ENCODE measurements at regions not wholly inside any gene's neighbourhood (a gene's known extent, or its start where the extent isn't known, plus 50 kb on each side); places are given as distances from the start of the nearest gene placed in this dataset.

DNA sequence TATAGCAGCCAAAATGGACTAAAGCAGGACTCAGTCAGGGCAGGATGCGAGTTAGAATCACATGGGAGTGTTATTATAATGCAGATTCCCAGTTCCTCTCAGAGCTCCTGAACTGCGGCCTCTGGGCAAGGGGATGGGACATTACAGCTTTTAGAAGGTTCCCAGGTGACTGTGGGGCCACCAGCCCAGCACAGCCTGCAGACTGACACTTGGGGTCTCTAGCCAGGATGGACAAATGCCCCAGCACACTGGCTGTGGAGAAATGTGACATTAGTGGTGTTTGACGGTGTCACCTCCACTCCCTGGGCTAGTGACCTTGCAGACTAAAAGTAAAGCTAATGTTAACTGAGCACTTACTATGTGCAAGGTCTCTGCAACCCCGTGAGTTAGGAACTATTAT lies 238.0 kb upstream of the HS6ST1 start:
- Histone ChIP-seq H3K4me1 (no peaks in the 10 kb centered on the region), H3K4me3 (replicated peaks in 1 of 3) (no peak overlapping the region), H3K27ac (no peak overlapping the region), H3K36me3 (no peaks in the 10 kb centered on the region), H3K27me3 (no peaks in the 10 kb centered on the region), H3K9me3 (no peaks in the 10 kb centered on the region)
- TF ChIP-seq POLR2A (IDR thresholded peaks at IDR 0.05) (no peak), CTCF (IDR thresholded peaks at IDR 0.05) (no peak)
- no peak for DNase-seq
- intact Hi-C loops (cut with DNase I) = no loop called here
- WGBS, 2 donors = 93 to 96% methylated on average over 4 of the region's 4 CpGs

GRCh38 chr2:128557069-128557468 lies 238.4 kb upstream of the HS6ST1 start:
- intact Hi-C loops (cut with DNase I) = no loop called here

DNA sequence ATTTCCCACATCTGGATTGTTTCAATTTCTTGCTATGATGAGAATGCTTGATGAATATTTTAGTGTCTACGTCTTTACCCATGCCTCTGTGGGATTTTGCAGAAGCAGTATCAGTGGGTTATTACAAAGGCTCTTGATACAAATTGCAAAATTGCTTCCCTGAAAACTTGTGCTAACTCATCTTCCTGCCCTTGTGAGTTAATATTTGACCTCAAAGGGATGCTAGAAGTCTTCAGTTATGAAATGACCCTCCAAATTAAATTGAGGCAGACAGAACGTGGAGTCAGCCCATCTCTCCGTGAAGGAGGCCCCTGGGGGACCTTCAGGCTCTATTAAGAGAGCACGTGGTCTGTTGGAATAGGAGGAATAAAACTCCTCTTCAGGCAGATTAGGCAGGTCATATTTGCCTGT lies 239.2 kb upstream of the HS6ST1 start:
- peaks cover 2% of the 10 kb centered on the region in 2 donors for H3K4me1 ChIP-seq
- H3K9me3 ChIP-seq = no peaks in the 10 kb centered on the region
- no peak for DNase-seq
- H3K27me3 ChIP-seq = no peaks in the 10 kb centered on the region
- 65 to 67% methylated on average over 4 of the region's 4 CpGs for WGBS, 2 donors
- H3K4me3 ChIP-seq (replicated peaks in 1 of 3) = no peak overlapping the region
- H3K36me3 ChIP-seq = no peaks in the 10 kb centered on the region
- H3K27ac ChIP-seq = no peak overlapping the region
- no peak for TF ChIP-seq CTCF (IDR thresholded peaks at IDR 0.05)
- TF ChIP-seq POLR2A (IDR thresholded peaks at IDR 0.05) = no peak
- intact Hi-C loops (cut with DNase I) = no loop called here

More at GRCh38 chr2:128557069-128557468, 238.4 kb upstream of the HS6ST1 start:
- no peaks in the 10 kb centered on the region for H3K36me3 ChIP-seq
- TF ChIP-seq POLR2A (IDR thresholded peaks at IDR 0.05) = no peak
- TF ChIP-seq CTCF (IDR thresholded peaks at IDR 0.05) = no peak
- H3K9me3 ChIP-seq = no peaks in the 10 kb centered on the region
- H3K27ac ChIP-seq = no peak overlapping the region
- no peaks in the 10 kb centered on the region for H3K27me3 ChIP-seq
- WGBS, 2 donors = 86 to 94% methylated on average over 5 to 6 of the region's 6 CpGs
- DNase-seq = no peak
- H3K4me1 ChIP-seq = no peaks in the 10 kb centered on the region
- H3K4me3 ChIP-seq (replicated peaks in 1 of 3) = no peak overlapping the region

- WGBS, 2 donors = 83 to 84% methylated on average over 3 of the region's 3 CpGs
- Histone ChIP-seq H3K27ac (no peak overlapping the region), H3K4me3 (replicated peaks in 1 of 3) (no peak overlapping the region), H3K36me3 (no peaks in the 10 kb centered on the region), H3K4me1 (peaks cover 8% of the 10 kb centered on the region in 2 donors), H3K9me3 (no peaks in the 10 kb centered on the region), H3K27me3 (no peaks in the 10 kb centered on the region)
- intact Hi-C loops (cut with DNase I) = no loop called here
- TF ChIP-seq CTCF (IDR thresholded peaks at IDR 0.05) = no peak
- no peak for TF ChIP-seq POLR2A (IDR thresholded peaks at IDR 0.05)
- no peak for DNase-seq
These were observed 239.8 kb upstream of the HS6ST1 start for GRCh38 chr2:128558441-128558840.

DNA sequence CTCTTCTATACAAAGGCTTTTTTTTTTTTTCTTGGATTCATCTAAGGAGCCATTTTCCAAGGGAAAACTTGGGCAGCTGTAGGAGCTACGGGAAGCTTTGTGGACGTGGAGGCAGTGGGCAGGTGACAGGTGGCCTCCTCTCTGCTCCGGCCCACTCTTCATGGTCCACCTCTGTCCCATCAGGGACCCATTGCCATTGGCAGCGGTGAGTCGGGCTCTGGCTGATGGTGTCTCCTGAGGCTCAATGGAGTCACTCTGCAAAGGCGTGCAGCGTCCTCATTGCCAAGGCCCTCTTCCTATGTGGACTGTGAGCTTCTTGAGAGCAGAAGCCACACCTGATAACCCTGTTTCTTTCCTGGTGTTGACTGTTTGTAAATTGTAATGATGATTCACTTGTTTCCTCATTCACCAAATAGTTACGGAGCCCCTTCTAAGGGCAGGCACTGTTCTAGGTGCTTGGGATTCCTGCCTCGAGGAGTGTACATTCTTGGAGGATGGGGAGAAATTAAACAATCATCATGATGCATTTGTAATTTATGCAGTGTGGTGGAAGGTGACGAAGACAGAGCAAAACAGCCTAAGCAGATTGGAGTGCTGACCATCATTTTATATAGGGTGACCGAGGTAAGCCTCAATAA lies 240.3 kb upstream of the HS6ST1 start:
- WGBS, 2 donors = 94 to 97% methylated on average over 9 to 11 of the region's 11 CpGs
- H3K4me3 ChIP-seq (replicated peaks in 1 of 3) = no peak overlapping the region
- H3K9me3 ChIP-seq = no peaks in the 10 kb centered on the region
- peaks cover 13 to 14% of the 10 kb centered on the region in 2 donors for H3K4me1 ChIP-seq
- DNase-seq = no peak
- H3K36me3 ChIP-seq = no peaks in the 10 kb centered on the region
- no peaks in the 10 kb centered on the region for H3K27me3 ChIP-seq
- H3K27ac ChIP-seq = no peak overlapping the region
- no peak for TF ChIP-seq POLR2A (IDR thresholded peaks at IDR 0.05)
- no peak for TF ChIP-seq CTCF (IDR thresholded peaks at IDR 0.05)
- intact Hi-C loops (cut with DNase I) = no loop called here

Measured in thyroid gland (tissue), 4 donors.